Caco-2 (cell line): ENCODE measurements at regions not wholly inside any gene's neighbourhood (a gene's known extent, or its start where the extent isn't known, plus 50 kb on each side); places are given as distances from the start of the nearest gene placed in this dataset.
"Not testable (repeated sequence)": the region's sequence is repeated elsewhere in the genome, so short reads cannot be mapped to it uniquely, and the experiment has no call there.

Source experiments
- BruUV-seq: library from RNA; stranded (reverse); fragments of 400-500 nt; replicated peaks from 2 replicates; lab custom pipeline; 2021; lab: Mats Ljungman, UMichigan
- CTCF ChIA-PET: fragments of 300-600 bp; sonication (Branson Sonifier 250); formaldehyde crosslinking; loops from one replicate; lab custom pipeline; 2022; ENCODE audit warnings: antibody characterized with exemption; lab: Charles Lee
- POLR2A ChIA-PET: fragments of 300-600 bp; sonication (Branson Sonifier 250); formaldehyde crosslinking; loops from one replicate; lab custom pipeline; 2022; ENCODE audit warnings: antibody characterized with exemption; lab: Charles Lee
- DNase-seq, 2 experiments: peaks; one replicate each; pipeline versions ENCODE4 v3.0.0 to v3.0.0-alpha.2; 2020 to 2022
- H3K27me3 ChIP-seq: replicated peaks from 2 replicates; pipeline ENCODE4 v1.6.0; 2011; ENCODE audit warnings: low read length; ENCODE audit not compliant: control insufficient read depth, insufficient read depth
- H3K36me3 ChIP-seq: 2 replicates; pipeline ENCODE4 v1.5.1; 2011; ENCODE audit warnings: low read length; ENCODE audit not compliant: control insufficient read depth, insufficient read depth
- H3K4me1 ChIP-seq: fragments of 250-450 bp; sonication (Bioruptor Pico); 2 replicates; pipeline ENCODE4 v1.5.1; 2020; ENCODE audit warnings: mild to moderate bottlenecking
- H3K4me3 ChIP-seq: 2 replicates; pipeline ENCODE4 v1.5.1; 2011; ENCODE audit warnings: low read depth, mild to moderate bottlenecking, control low read depth, low read length
- H3K9me3 ChIP-seq: fragments of 250-450 bp; sonication (Bioruptor Pico); 2 replicates; pipeline ENCODE4 v1.5.1; 2020; ENCODE audit warnings: mild to moderate bottlenecking, moderate library complexity
- H3K27ac Mint-ChIP-seq: one replicate; pipeline ENCODE4 v1.8.0; 2022; ENCODE audit warnings: mixed read lengths; ENCODE audit not compliant: unreplicated experiment
- H3K27me3 Mint-ChIP-seq: one replicate; pipeline ENCODE4 v1.8.0; 2022; ENCODE audit warnings: mixed read lengths; ENCODE audit not compliant: insufficient read depth, unreplicated experiment
- H3K36me3 Mint-ChIP-seq: one replicate; pipeline ENCODE4 v1.8.0; 2022; ENCODE audit warnings: mild to moderate bottlenecking, mixed read lengths; ENCODE audit not compliant: insufficient read depth, unreplicated experiment
- H3K4me1 Mint-ChIP-seq: one replicate; pipeline ENCODE4 v1.8.0; 2022; ENCODE audit warnings: low read depth, mixed read lengths; ENCODE audit not compliant: unreplicated experiment
- H3K4me3 Mint-ChIP-seq: one replicate; pipeline ENCODE4 v1.8.0; 2022; ENCODE audit warnings: mild to moderate bottlenecking, moderate library complexity, mixed read lengths; ENCODE audit not compliant: unreplicated experiment
- H3K9me3 Mint-ChIP-seq: one replicate; pipeline ENCODE4 v1.8.0; 2022; ENCODE audit warnings: mixed read lengths; ENCODE audit not compliant: unreplicated experiment
- CTCF ChIP-seq, 2 experiments: fragments of 200-600 bp in 1 of 2; IDR thresholded peaks; 1 replicate in 1 of 2; 2 replicates in 1 of 2; pipeline versions ENCODE4 v1.5.1 to v1.8.0; 2011 to 2022; ENCODE audit warnings: antibody characterized with exemption in 1 of 2, control low read depth in 1 of 2, inconsistent platforms in 1 of 2, low read depth in 1 of 2, low read length in 1 of 2, mild to moderate bottlenecking in 1 of 2, moderate library complexity in 1 of 2; ENCODE audit not compliant: insufficient read depth in 1 of 2, severe bottlenecking in 1 of 2, unreplicated experiment in 1 of 2
- intact Hi-C: fragments of 100-400 bp; cut with micrococcal nuclease; formaldehyde crosslinking; loops from one replicate; pipeline ENCODE4 v1.10.0; 2022; ENCODE audit not compliant: unreplicated experiment

GRCh38 chr18:52244658-52245057 lies 95.3 kb upstream of the DCC start:
- TF ChIP-seq CTCF (IDR thresholded peaks at IDR 0.05; ENCODE audit: insufficient read depth in 1 of 2, low read depth in 1 of 2, low read length in 1 of 2, severe bottlenecking in 1 of 2, unreplicated experiment in 1 of 2) = no peak
- Histone ChIP-seq H3K9me3 (no peaks in the 10 kb centered on the region), H3K4me3 (no peak overlapping the region), H3K36me3 (no peaks in the 10 kb centered on the region), H3K4me1 (no peaks in the 10 kb centered on the region), H3K27me3 (no peaks in the 10 kb centered on the region)
- intact Hi-C loops = no loop called here
- ChIA-PET POLR2A (no interaction called here), CTCF (no interaction called here)
- H3K27ac Mint-ChIP-seq = no peak overlapping the region
- H3K36me3 Mint-ChIP-seq = no peaks in the 10 kb centered on the region
- DNase-seq = no peak
- H3K27me3 Mint-ChIP-seq = no peaks in the 10 kb centered on the region
- no peaks in the 10 kb centered on the region for H3K4me1 Mint-ChIP-seq
- BruUV-seq = no TSS peak
- H3K9me3 Mint-ChIP-seq = no peaks in the 10 kb centered on the region
- no peak overlapping the region for H3K4me3 Mint-ChIP-seq

- H3K4me3 Mint-ChIP-seq = no peak overlapping the region
- H3K9me3 Mint-ChIP-seq = no peaks in the 10 kb centered on the region
- no peaks in the 10 kb centered on the region for H3K27me3 ChIP-seq
- no peaks in the 10 kb centered on the region for H3K4me1 ChIP-seq
- POLR2A ChIA-PET = no interaction called here
- no peak overlapping the region for H3K4me3 ChIP-seq
- BruUV-seq = no TSS peak
- no peaks in the 10 kb centered on the region for H3K36me3 ChIP-seq
- no peak overlapping the region for H3K27ac Mint-ChIP-seq
- no peaks in the 10 kb centered on the region for H3K9me3 ChIP-seq
- H3K4me1 Mint-ChIP-seq = no peaks in the 10 kb centered on the region
- intact Hi-C loops = no loop called here
- no peak for DNase-seq
- TF ChIP-seq CTCF (IDR thresholded peaks at IDR 0.05; ENCODE audit: insufficient read depth in 1 of 2, low read depth in 1 of 2, low read length in 1 of 2, severe bottlenecking in 1 of 2, unreplicated experiment in 1 of 2) = no peak
- no peaks in the 10 kb centered on the region for H3K36me3 Mint-ChIP-seq
- H3K27me3 Mint-ChIP-seq = no peaks in the 10 kb centered on the region
- CTCF ChIA-PET = no interaction called here
Measured at GRCh38 chr18:52254367-52254766, 85.6 kb upstream of the DCC start.

GRCh38 chr18:52257417-52257816 lies 82.6 kb upstream of the DCC start:
- H3K4me1 ChIP-seq, H3K4me3 Mint-ChIP-seq, H3K9me3 Mint-ChIP-seq, POLR2A ChIA-PET, H3K27me3 ChIP-seq, H3K36me3 Mint-ChIP-seq, H3K4me3 ChIP-seq, H3K27me3 Mint-ChIP-seq, DNase-seq, CTCF ChIA-PET, H3K9me3 ChIP-seq, BruUV-seq, H3K27ac Mint-ChIP-seq, H3K36me3 ChIP-seq, intact Hi-C loops, H3K4me1 Mint-ChIP-seq: not testable (repeated sequence)

- Histone ChIP-seq H3K4me1 (no peaks in the 10 kb centered on the region), H3K27me3 (no peaks in the 10 kb centered on the region), H3K36me3 (no peaks in the 10 kb centered on the region), H3K4me3 (no peak overlapping the region), H3K9me3 (no peaks in the 10 kb centered on the region)
- intact Hi-C loops = no loop called here
- POLR2A ChIA-PET = no interaction called here
- Mint-ChIP-seq H3K4me3 (no peak overlapping the region), H3K27me3 (no peaks in the 10 kb centered on the region), H3K27ac (no peak overlapping the region), H3K4me1 (no peaks in the 10 kb centered on the region), H3K9me3 (no peaks in the 10 kb centered on the region), H3K36me3 (peaks cover 6% of the 10 kb centered on the region)
- BruUV-seq = no TSS peak
- CTCF ChIA-PET = no interaction called here
- TF ChIP-seq CTCF (IDR thresholded peaks at IDR 0.05; ENCODE audit: insufficient read depth in 1 of 2, low read depth in 1 of 2, low read length in 1 of 2, severe bottlenecking in 1 of 2, unreplicated experiment in 1 of 2) = no peak
- no peak for DNase-seq
Measured at GRCh38 chr18:52275817-52276216, 64.2 kb upstream of the DCC start.
